C4-2B (cell line): ENCODE measurements at regions not wholly inside any gene's neighbourhood (a gene's known extent, or its start where the extent isn't known, plus 50 kb on each side); places are given as distances from the start of the nearest gene placed in this dataset.

ENCODE experiments used
- H3K27ac ChIP-seq: fragments of 450-650 bp; 2 replicates; pipeline ENCODE4 v1.5.1; 2017
- ZFX ChIP-seq: fragments of 450-650 bp; IDR thresholded peaks from 2 replicates; pipeline ENCODE4 v1.6.1; 2017
- TF ChIP-seq, protein P1 (sequence below): fragments of 450-650 bp; conservative IDR thresholded peaks from 2 replicates; pipeline ENCODE4 v1.5.1; 2017; ENCODE audit warnings: mild to moderate bottlenecking

DNA sequence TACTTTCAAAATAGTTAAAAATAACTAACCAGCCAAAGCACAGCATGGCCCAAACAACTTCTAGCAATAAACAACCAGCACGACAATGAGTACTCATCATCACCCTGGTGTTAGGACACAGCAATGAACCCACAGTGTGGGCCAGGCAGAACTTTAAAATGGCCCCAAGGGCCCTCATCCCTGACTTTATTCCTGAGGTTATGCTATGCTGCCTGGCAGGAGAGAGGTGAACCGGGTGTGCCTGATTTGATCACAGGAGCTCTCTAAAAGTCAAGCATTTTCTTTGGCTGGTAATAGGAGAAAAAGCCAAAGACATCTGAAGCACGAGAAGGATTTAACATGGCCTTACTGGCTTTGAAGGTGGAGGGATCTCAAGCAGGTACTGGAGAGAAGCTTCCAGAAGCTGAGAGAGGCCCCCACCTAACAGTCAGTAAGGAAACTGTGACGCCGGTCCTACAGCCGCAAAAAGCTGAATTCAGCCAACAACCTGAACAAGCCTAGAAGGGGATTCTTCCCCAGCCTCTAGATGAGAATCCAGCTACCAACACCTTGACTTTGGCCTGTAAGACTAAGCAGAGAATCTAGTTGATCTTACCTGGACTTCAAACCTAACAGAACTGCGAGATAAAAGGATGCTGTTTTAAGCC is 115.4 kb downstream of the DDX1 start:
- TF ChIP-seq, protein P1, sequence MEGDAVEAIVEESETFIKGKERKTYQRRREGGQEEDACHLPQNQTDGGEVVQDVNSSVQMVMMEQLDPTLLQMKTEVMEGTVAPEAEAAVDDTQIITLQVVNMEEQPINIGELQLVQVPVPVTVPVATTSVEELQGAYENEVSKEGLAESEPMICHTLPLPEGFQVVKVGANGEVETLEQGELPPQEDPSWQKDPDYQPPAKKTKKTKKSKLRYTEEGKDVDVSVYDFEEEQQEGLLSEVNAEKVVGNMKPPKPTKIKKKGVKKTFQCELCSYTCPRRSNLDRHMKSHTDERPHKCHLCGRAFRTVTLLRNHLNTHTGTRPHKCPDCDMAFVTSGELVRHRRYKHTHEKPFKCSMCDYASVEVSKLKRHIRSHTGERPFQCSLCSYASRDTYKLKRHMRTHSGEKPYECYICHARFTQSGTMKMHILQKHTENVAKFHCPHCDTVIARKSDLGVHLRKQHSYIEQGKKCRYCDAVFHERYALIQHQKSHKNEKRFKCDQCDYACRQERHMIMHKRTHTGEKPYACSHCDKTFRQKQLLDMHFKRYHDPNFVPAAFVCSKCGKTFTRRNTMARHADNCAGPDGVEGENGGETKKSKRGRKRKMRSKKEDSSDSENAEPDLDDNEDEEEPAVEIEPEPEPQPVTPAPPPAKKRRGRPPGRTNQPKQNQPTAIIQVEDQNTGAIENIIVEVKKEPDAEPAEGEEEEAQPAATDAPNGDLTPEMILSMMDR, result no peak
- TF ChIP-seq ZFX, result no peak
- H3K27ac ChIP-seq, result no peak overlapping the region

DNA sequence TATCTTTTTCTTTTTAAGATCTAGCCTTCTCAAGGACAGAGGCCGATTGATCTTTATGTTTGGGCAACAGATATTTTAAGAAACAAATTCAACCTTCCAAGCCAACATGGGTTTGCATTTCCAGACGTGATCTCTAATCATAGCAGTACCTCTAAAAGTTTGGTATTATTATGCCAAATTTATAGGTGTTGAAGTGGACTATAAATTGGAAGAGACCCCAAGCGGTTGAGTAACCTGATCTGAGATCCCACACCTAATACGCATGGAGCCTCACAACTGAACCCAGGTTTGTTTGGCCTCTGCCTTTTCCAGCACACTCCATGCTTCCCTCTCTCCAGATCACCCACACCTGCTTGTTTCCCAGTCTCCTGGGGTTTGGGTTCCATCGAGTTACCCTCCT is 116.5 kb downstream of the DDX1 start:
- no peak overlapping the region for H3K27ac ChIP-seq
- TF ChIP-seq, protein P1, result no peak
- no peak for TF ChIP-seq ZFX

DNA sequence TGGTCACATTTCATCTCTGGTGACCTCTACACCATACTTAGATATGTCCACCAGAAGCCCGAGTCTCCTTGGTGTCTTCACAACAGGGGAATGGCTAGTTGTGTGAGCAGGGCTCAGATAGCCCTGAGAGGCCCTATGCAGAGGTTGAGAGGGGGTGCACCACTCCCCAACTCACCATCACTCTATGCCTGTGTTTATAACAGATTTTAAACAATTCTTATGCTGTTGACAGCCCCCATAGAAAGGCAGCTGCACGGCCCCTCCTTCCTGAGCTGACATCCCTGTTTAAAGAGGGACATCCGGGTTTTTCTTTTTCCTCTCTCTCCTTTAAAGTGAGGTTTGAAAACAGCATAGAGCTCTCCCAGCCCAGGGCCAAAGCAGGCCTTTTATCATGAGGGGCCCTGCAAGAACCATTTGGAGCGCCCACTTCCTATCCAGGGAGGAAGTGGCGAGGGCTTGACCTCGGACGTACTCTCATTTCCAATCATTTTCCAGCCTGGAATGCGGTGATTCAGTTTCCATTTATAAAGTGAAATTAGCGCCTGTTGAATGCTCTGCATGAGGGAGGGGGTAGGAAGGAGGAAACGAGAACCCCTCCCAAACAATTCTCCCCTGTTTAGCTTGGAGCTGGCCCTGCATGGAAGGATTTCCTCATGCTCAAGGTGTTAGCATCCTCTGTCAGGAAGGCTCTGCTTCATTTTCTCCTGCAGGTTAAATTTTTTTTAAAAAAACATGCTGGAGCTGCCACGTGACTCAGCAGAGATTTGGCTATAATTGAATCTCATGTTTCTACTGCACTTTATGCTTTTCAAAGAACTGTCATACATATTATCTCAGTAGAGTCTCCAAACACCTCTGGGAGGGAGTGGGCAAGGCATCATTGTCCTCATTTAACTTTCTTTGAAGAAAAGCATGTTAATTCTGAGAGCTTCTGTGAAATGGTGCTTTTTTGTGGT is 117.5 kb downstream of the DDX1 start:
- no peak for TF ChIP-seq ZFX
- TF ChIP-seq, protein P1, result no peak
- no peak overlapping the region for H3K27ac ChIP-seq

DNA sequence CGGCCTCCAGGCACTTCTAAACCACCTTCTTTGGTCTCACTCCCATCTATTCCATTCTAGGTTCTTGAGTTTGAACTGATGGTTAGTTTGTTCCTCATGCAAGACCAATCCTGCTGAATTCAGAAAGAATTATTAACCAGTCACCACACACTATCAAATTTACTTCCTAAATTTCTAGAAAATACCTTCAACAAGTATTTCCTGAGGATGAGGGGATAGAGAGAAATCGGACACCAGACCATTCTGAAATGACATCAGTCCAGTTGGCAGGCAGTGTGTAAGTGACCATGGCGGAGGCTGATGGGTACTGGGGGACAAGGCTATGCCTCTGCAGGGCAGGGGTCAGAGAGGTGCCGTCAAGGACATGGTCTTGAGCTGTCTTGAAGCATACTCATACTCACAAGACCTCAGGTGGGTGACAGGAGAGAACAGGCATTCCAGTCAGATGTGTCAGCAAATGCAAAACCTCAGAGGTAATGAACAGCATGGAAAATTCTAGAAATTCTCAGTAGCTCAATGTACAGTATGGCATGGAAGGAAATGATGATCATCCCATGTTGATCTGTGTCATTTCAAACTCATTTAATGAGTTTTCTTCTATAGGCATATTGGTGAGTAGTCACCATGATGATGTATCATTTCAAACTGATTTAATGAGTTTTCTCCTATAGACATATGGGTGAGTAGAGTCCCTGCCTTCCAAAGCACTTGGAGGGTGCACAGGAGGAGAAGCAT is 119.6 kb downstream of the DDX1 start:
- H3K27ac ChIP-seq, result no peak overlapping the region
- TF ChIP-seq, protein P1, result no peak
- no peak for TF ChIP-seq ZFX

DNA sequence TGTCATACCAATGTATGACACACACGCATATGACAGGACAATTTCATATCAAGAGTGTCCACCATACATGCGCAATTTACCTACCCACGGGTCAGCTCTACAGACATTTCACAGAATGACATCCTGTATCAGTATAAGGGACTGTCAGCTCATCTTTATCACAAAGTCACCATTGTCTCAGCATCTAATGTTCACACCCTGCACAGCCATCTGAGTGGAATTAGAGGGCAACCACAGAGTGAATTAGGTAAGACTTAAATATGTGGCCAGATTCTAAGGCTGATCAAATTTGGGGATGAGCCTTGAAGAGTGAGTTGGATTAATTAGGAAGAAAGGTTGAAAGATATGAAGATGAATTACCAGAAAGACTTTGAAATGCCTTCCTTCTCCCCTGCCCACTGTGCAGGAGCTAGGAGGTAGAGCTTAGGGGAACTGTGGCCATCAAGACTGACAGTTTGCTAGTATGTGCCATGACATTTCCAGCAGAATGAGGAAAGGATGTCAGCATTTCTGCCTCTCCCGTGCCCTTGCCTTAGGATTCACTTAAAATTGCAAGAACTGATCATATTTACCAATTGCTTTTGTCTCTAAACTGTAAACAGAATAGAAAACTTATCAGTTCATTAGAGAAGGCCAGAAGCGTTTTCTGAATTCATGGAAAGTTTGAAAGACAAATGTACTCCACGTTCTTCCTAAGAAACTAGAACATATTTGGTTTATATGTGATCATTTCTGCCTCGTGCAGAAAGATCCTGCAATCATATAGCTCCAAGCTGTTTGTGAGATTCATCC is 121.1 kb downstream of the DDX1 start:
- TF ChIP-seq, protein P1, result no peak
- no peak for TF ChIP-seq ZFX
- H3K27ac ChIP-seq, result no peak overlapping the region

DNA sequence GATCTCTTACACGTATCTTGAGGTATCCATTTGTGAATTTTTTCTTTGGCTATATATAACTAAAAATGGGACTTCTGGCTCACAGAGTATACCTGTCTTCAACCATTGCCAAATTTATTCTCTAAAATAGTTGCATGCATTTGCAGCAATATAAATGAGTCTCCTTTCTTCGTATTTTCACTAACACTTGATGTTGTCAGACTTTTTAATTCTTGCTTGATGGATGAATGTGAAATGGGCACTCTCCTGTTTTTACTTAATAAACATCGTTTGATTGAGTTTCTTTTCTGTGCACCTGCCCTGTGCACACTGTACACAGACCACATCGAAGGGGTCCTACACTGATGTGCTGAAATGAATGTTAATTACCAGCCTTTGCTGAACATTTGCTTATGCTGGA is 121.8 kb downstream of the DDX1 start:
- no peak overlapping the region for H3K27ac ChIP-seq
- TF ChIP-seq, protein P1, result no peak
- TF ChIP-seq ZFX, result no peak
